DND-41 (cell line): ENCODE measurements at regions not wholly inside any gene's neighbourhood (a gene's known extent, or its start where the extent isn't known, plus 50 kb on each side); places are given as distances from the start of the nearest gene placed in this dataset.
"Not testable (repeated sequence)": the region's sequence is repeated elsewhere in the genome, so short reads cannot be mapped to it uniquely, and the experiment has no call there.

ENCODE experiments used
- ATAC-seq: fragments of 200-7000 bp; cut with Tn5 transposase; 3 replicates; pipeline ENCODE4 v1.9.1; 2021; ENCODE audit warnings: low read depth; ENCODE audit not compliant: insufficient read depth
- DNase-seq: peaks from one replicate; pipeline ENCODE4 v3.0.0-alpha.2; 2020
- H2AFZ ChIP-seq: 2 replicates; pipeline ENCODE4 v1.6.0; 2012; ENCODE audit warnings: low read depth, low read length
- H3K27ac ChIP-seq: 2 replicates; pipeline ENCODE4 v1.5.1; 2012; ENCODE audit warnings: low read length, inconsistent platforms
- H3K27me3 ChIP-seq: fragments of 200-600 bp; sonication (generic); 2 replicates; pipeline ENCODE4 v1.6.0; 2012; ENCODE audit warnings: low read length, mild to moderate bottlenecking, inconsistent platforms; ENCODE audit not compliant: insufficient read depth, poor library complexity
- H3K36me3 ChIP-seq: 2 replicates; pipeline ENCODE4 v1.5.1; 2012; ENCODE audit warnings: low read length, inconsistent platforms; ENCODE audit not compliant: insufficient read depth
- H3K4me1 ChIP-seq: 2 replicates; pipeline ENCODE4 v1.5.1; 2012; ENCODE audit warnings: mild to moderate bottlenecking, low read length; ENCODE audit not compliant: insufficient read depth
- H3K4me2 ChIP-seq: 2 replicates; pipeline ENCODE4 v1.6.0; 2012; ENCODE audit warnings: mild to moderate bottlenecking, moderate library complexity, low read length, inconsistent platforms; ENCODE audit not compliant: insufficient read depth
- H3K4me3 ChIP-seq, 2 experiments: fragments of 200-600 bp in 1 of 2; shearing (Covaris generic) in 1 of 2; 2 replicates each; pipeline ENCODE4 v1.5.1; 2012 to 2016; ENCODE audit warnings: inconsistent platforms in 2 of 2, low read length in 2 of 2, mild to moderate bottlenecking in 2 of 2, low read depth in 1 of 2, moderate library complexity in 1 of 2
- H3K79me2 ChIP-seq: 2 replicates; pipeline ENCODE4 v1.6.0; 2012; ENCODE audit warnings: low read length, inconsistent platforms; ENCODE audit not compliant: insufficient read depth
- H3K9ac ChIP-seq: 2 replicates; pipeline ENCODE4 v1.6.0; 2012; ENCODE audit warnings: low read depth, mild to moderate bottlenecking, inconsistent platforms, low read length, moderate library complexity
- H3K9me3 ChIP-seq: 2 replicates; pipeline ENCODE4 v1.5.1; 2012; ENCODE audit warnings: low read length, moderate library complexity, mild to moderate bottlenecking, inconsistent platforms; ENCODE audit not compliant: insufficient read depth, severe bottlenecking
- H4K20me1 ChIP-seq: 2 replicates; pipeline ENCODE4 v1.6.0; 2012; ENCODE audit warnings: low read length; ENCODE audit not compliant: insufficient read depth
- CTCF ChIP-seq: IDR thresholded peaks from 2 replicates; pipeline ENCODE4 v1.5.1; 2012; ENCODE audit warnings: borderline replicate concordance, low read length, moderate library complexity, mild to moderate bottlenecking; ENCODE audit not compliant: poor library complexity, severe bottlenecking; ENCODE audit errors: extremely low read depth
- EZH2 ChIP-seq: IDR thresholded peaks from 3 replicates; pipeline ENCODE4 v1.6.1; 2012; ENCODE audit warnings: borderline replicate concordance, low read depth, mild to moderate bottlenecking, moderate library complexity, low read length, inconsistent platforms; ENCODE audit not compliant: severe bottlenecking

GRCh38 chr16:59540621-59541020, 806.5 kb upstream of the GOT2 start:
- Histone ChIP-seq H3K4me3 (no peak overlapping the region), H3K27me3 (no peaks in the 10 kb centered on the region), H3K9ac (no peak overlapping the region), H4K20me1 (no peaks in the 10 kb centered on the region), H3K36me3 (no peaks in the 10 kb centered on the region), H3K79me2 (no peaks in the 10 kb centered on the region), H2AFZ (no peak overlapping the region), H3K27ac (no peak overlapping the region), H3K9me3 (no peaks in the 10 kb centered on the region), H3K4me1 (no peaks in the 10 kb centered on the region), H3K4me2 (no peak overlapping the region)
- DNase-seq: no peak
- no peak for ATAC-seq
- TF ChIP-seq EZH2 (no peak), CTCF (no peak)

- no peak overlapping the region for H3K27ac ChIP-seq
Observed at GRCh38 chr16:59535298-59535697, 801.2 kb upstream of the GOT2 start.

GRCh38 chr16:59527206-59527997, 793.3 kb upstream of the GOT2 start:
- Histone ChIP-seq H3K4me3 (no peak overlapping the region), H3K27ac (no peak overlapping the region), H3K9me3 (no peaks in the 10 kb centered on the region), H2AFZ (no peak overlapping the region), H3K4me1 (no peaks in the 10 kb centered on the region), H3K36me3 (no peaks in the 10 kb centered on the region), H4K20me1 (no peaks in the 10 kb centered on the region), H3K9ac (no peak overlapping the region), H3K27me3 (no peaks in the 10 kb centered on the region), H3K79me2 (no peaks in the 10 kb centered on the region), H3K4me2 (no peak overlapping the region)
- ATAC-seq (no peak), DNase-seq (no peak)
- TF ChIP-seq CTCF: no peak
- TF ChIP-seq EZH2: no peak

More at GRCh38 chr16:59535298-59535697, 801.2 kb upstream of the GOT2 start:
- Histone ChIP-seq H2AFZ (no peak overlapping the region), H3K9me3 (no peaks in the 10 kb centered on the region), H3K36me3 (no peaks in the 10 kb centered on the region), H3K79me2 (no peaks in the 10 kb centered on the region), H3K9ac (no peak overlapping the region), H3K27me3 (no peaks in the 10 kb centered on the region), H3K4me1 (no peaks in the 10 kb centered on the region), H3K4me3 (no peak overlapping the region), H4K20me1 (no peaks in the 10 kb centered on the region), H3K4me2 (no peak overlapping the region)
- DNase-seq (no peak), ATAC-seq (no peak)
- TF ChIP-seq EZH2 (no peak), CTCF (no peak)

- H4K20me1 ChIP-seq: no peaks in the 10 kb centered on the region
- H3K36me3 ChIP-seq: no peaks in the 10 kb centered on the region
- no peaks in the 10 kb centered on the region for H3K79me2 ChIP-seq
- H3K27me3 ChIP-seq: no peaks in the 10 kb centered on the region
- TF ChIP-seq EZH2: no peak
- no peak for TF ChIP-seq CTCF
- no peak overlapping the region for H3K27ac ChIP-seq
- H3K4me3 ChIP-seq: no peak overlapping the region
- DNase-seq (no peak), ATAC-seq (no peak)
- no peaks in the 10 kb centered on the region for H3K9me3 ChIP-seq
- no peaks in the 10 kb centered on the region for H3K4me1 ChIP-seq
- H3K9ac ChIP-seq: no peak overlapping the region
- H3K4me2 ChIP-seq: no peak overlapping the region
- H2AFZ ChIP-seq: no peak overlapping the region
Observed at GRCh38 chr16:59522826-59523225, 788.7 kb upstream of the GOT2 start.

- H3K4me1 ChIP-seq, H3K9ac ChIP-seq, H3K36me3 ChIP-seq, ATAC-seq, H3K9me3 ChIP-seq, H3K27me3 ChIP-seq, DNase-seq, H3K4me2 ChIP-seq, H4K20me1 ChIP-seq, H3K27ac ChIP-seq, H3K4me3 ChIP-seq, H3K79me2 ChIP-seq, H2AFZ ChIP-seq: not testable (repeated sequence)
Observed at GRCh38 chr16:59518721-59519120, 784.6 kb upstream of the GOT2 start.
